ENCODE measurements at regions not wholly inside any gene's neighbourhood (a gene's known extent, or its start where the extent isn't known, plus 50 kb on each side); places are given as distances from the start of the nearest gene placed in this dataset.

- Histone ChIP-seq H3K4me3 (replicated peaks in 1 of 2; ENCODE audit: low read depth in 1 of 2, low read length in 2 of 2) (no peak overlapping the region), H2AFZ (ENCODE audit: low read depth, low read length, poor library complexity, severe bottlenecking) (no peak overlapping the region), H3K4me1 (ENCODE audit: control insufficient read depth in 1 of 2, insufficient read depth in 2 of 2, low read length in 2 of 2) (no peaks in the 10 kb centered on the region), H3K9me3 (ENCODE audit: control insufficient read depth in 1 of 2, insufficient read depth in 1 of 2, low read depth in 1 of 2, low read length in 2 of 2) (no peaks in the 10 kb centered on the region), H3K9me2 (ENCODE audit: insufficient read depth) (no peaks in the 10 kb centered on the region; the same call in 1 of the 2 replicates), H3K9ac (ENCODE audit: low read length) (no peak overlapping the region), H4K20me1 (ENCODE audit: insufficient read depth) (no peaks in the 10 kb centered on the region), H3K27me3 (ENCODE audit: insufficient read depth, low read length) (no peaks in the 10 kb centered on the region), H3K79me2 (ENCODE audit: insufficient read depth, low read length) (no peaks in the 10 kb centered on the region), H3K27ac (ENCODE audit: low read depth, low read length) (no peak overlapping the region), H3K36me3 (ENCODE audit: control insufficient read depth in 1 of 2, insufficient read depth in 2 of 2, low read length in 2 of 2) (no peaks in the 10 kb centered on the region), H3K4me2 (ENCODE audit: low read length) (no peak overlapping the region)
- no TSS peak for BruUV-seq (replicated peaks)
- ATAC-seq, result no peak
- no peak for DNase-seq (ENCODE audit: low read depth, low spot score)
- TF ChIP-seq SRF (IDR thresholded peaks at IDR 0.05; ENCODE audit: low read depth) (no peak), REST (IDR thresholded peaks at IDR 0.05; ENCODE audit: low read depth) (no peak), ATF3 (IDR thresholded peaks at IDR 0.05) (no peak), TCF7L2 (IDR thresholded peaks at IDR 0.05; ENCODE audit: borderline replicate concordance, extremely low read depth, insufficient read depth, insufficient read length) (no peak), RAD21 (IDR thresholded peaks at IDR 0.05; ENCODE audit: low read depth) (no peak)
- RAD21 ChIA-PET (ENCODE audit: low non-redundant PET in 1 of 2, low total read pairs in 2 of 2, uncharacterized antibody in 2 of 2, unreplicated experiment in 2 of 2), result no interaction called here
- intact Hi-C loops (cut with micrococcal nuclease), result no loop called here
- POLR2A ChIA-PET, result no interaction called here
- CTCF ChIA-PET, result no interaction called here
Measured at GRCh38 chr4:132596186-132596585, 552.9 kb upstream of the PCDH10 start.

- H3K4me3 ChIP-seq (replicated peaks in 1 of 2; ENCODE audit: low read depth in 1 of 2, low read length in 2 of 2), result no peak overlapping the region
- TF ChIP-seq SIN3A (IDR thresholded peaks at IDR 0.05; ENCODE audit: low read depth), result no peak
- TF ChIP-seq RAD21 (IDR thresholded peaks at IDR 0.05; ENCODE audit: low read depth), result no peak
- no peak for TF ChIP-seq CBX3 (IDR thresholded peaks at IDR 0.05; ENCODE audit: low read depth)
- TF ChIP-seq EGR1 (IDR thresholded peaks at IDR 0.05; ENCODE audit: low read depth), result no peak
- TF ChIP-seq ELF1 (IDR thresholded peaks at IDR 0.05; ENCODE audit: borderline replicate concordance, low read depth), result no peak
- ChIA-PET RAD21 (ENCODE audit: low non-redundant PET in 1 of 2, low total read pairs in 2 of 2, uncharacterized antibody in 2 of 2, unreplicated experiment in 2 of 2) (no interaction called here), CTCF (no interaction called here), POLR2A (no interaction called here)
- H3K27me3 ChIP-seq (ENCODE audit: insufficient read depth, low read length), result no peaks in the 10 kb centered on the region
- H4K20me1 ChIP-seq (ENCODE audit: insufficient read depth), result no peaks in the 10 kb centered on the region
- H3K27ac ChIP-seq (ENCODE audit: low read depth, low read length), result no peak overlapping the region
- no peaks in the 10 kb centered on the region for H3K36me3 ChIP-seq (ENCODE audit: control insufficient read depth in 1 of 2, insufficient read depth in 2 of 2, low read length in 2 of 2)
- no TSS peak for BruUV-seq (replicated peaks)
- H3K9me3 ChIP-seq (ENCODE audit: control insufficient read depth in 1 of 2, insufficient read depth in 1 of 2, low read depth in 1 of 2, low read length in 2 of 2), result no peaks in the 10 kb centered on the region
- intact Hi-C loops (cut with micrococcal nuclease), result no loop called here
- no peak overlapping the region for H3K4me2 ChIP-seq (ENCODE audit: low read length)
- H2AFZ ChIP-seq (ENCODE audit: low read depth, low read length, poor library complexity, severe bottlenecking), result no peak overlapping the region
- H3K9me2 ChIP-seq (ENCODE audit: insufficient read depth), result no peaks in the 10 kb centered on the region; the same call in 1 of the 2 replicates
- no peak overlapping the region for H3K9ac ChIP-seq (ENCODE audit: low read length)
- H3K4me1 ChIP-seq (ENCODE audit: control insufficient read depth in 1 of 2, insufficient read depth in 2 of 2, low read length in 2 of 2), result no peaks in the 10 kb centered on the region
- DNase-seq (ENCODE audit: low read depth, low spot score) (no peak), ATAC-seq (no peak)
- no peaks in the 10 kb centered on the region for H3K79me2 ChIP-seq (ENCODE audit: insufficient read depth, low read length)
Measured at GRCh38 chr4:132605551-132605950, 543.5 kb upstream of the PCDH10 start.
